ENCODE measurements at regions not wholly inside any gene's neighbourhood (a gene's known extent, or its start where the extent isn't known, plus 50 kb on each side); places are given as distances from the start of the nearest gene placed in this dataset.

DNA sequence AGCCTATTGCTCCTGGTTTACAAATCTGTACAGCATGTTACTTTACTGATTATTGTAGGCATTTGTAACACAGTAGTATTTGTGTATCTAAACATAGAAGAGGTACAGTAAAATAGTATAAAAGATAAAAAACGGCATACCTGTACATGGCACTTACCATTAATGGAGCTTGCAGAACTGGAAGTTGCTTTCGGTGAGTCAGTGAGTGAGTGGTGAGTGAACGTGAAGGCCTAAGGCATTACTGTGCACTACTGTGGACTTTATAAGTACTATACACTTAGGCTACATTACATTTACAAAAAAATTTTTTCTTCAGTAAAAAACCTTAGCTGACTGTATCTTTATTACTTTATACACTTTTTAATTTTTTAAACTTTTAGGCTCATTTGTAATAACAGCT is 90.9 kb downstream of the RAP2B start:
- no peak for FAIRE-seq
- Histone ChIP-seq H3K27ac (no peak overlapping the region), H3K4me1 (peaks cover 8% of the 10 kb centered on the region), H3K9me3 (no peaks in the 10 kb centered on the region), H3K4me3 (no peak overlapping the region), H3K4me2 (no peak overlapping the region)
- ChIA-PET POLR2A (no interaction called here), CTCF (no interaction called here)
- TF ChIP-seq, protein P1, sequence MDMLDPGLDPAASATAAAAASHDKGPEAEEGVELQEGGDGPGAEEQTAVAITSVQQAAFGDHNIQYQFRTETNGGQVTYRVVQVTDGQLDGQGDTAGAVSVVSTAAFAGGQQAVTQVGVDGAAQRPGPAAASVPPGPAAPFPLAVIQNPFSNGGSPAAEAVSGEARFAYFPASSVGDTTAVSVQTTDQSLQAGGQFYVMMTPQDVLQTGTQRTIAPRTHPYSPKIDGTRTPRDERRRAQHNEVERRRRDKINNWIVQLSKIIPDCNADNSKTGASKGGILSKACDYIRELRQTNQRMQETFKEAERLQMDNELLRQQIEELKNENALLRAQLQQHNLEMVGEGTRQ (IDR thresholded peaks at IDR 0.05) = no peak
- TF ChIP-seq GATA3 (IDR thresholded peaks at IDR 0.05; ENCODE audit: borderline replicate concordance) = no peak
- no peak for TF ChIP-seq ZNF302 (CRISPR knock-in tag; IDR thresholded peaks at IDR 0.05)
- TF ChIP-seq SMC3 (IDR thresholded peaks at IDR 0.05) = no peak
- no peak for TF ChIP-seq TP53 (CRISPR knock-in tag; IDR thresholded peaks at IDR 0.05)
- TF ChIP-seq HOXA7 (CRISPR knock-in tag; IDR thresholded peaks at IDR 0.05) = no peak
- no peak for TF ChIP-seq ZC3H11A (IDR thresholded peaks at IDR 0.05)
- TF ChIP-seq HOXB13 (CRISPR knock-in tag; IDR thresholded peaks at IDR 0.05; ENCODE audit: low read depth) = no peak
- TF ChIP-seq MYC (IDR thresholded peaks at IDR 0.05; ENCODE audit: borderline replicate concordance, low read length) = no peak
- TF ChIP-seq EP300 (IDR thresholded peaks at IDR 0.05) = no peak
- DNase-seq (ENCODE audit: low read depth in 1 of 2, low spot score in 1 of 2) = no peak
- ATAC-seq = no peak
- 77% methylated on average over 3 of the region's 3 CpGs for WGBS (ENCODE audit: missing lambda C conversion rate)

DNA sequence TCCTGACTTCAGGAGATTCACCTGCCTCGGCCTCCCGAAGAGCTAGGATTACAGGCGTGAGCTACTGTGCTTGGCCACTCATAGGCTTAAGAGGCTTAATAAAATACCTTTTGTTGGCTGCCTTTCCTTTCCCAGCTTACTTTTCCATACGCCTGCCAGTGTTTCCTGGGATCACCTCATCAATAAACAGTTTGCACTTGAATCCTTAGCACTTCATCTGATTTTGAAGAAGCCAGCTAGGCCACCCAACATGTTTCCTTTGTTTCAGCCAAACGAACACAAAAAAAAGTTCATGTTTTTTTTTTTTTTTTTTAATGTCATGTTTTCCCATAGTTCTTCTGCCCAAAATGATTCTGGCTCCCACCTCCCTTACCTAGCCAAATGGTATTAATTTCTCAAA is 92.3 kb downstream of the RAP2B start:
- H3K9me3 ChIP-seq = no peaks in the 10 kb centered on the region
- DNase-seq (ENCODE audit: low read depth in 1 of 2, low spot score in 1 of 2) (no peak), FAIRE-seq (no peak), ATAC-seq (no peak)
- WGBS (ENCODE audit: missing lambda C conversion rate) = 85% methylated on average over 5 of the region's 5 CpGs
- no peak overlapping the region for H3K27ac ChIP-seq
- no peak for TF ChIP-seq RFX5 (IDR thresholded peaks at IDR 0.05)
- no peak for TF ChIP-seq SREBF2 (IDR thresholded peaks at IDR 0.05)
- no peak for TF ChIP-seq BHLHE40 (IDR thresholded peaks at IDR 0.05; ENCODE audit: low read depth, low read length)
- no peak for TF ChIP-seq HOXA7 (CRISPR knock-in tag; IDR thresholded peaks at IDR 0.05)
- TF ChIP-seq, protein P2, sequence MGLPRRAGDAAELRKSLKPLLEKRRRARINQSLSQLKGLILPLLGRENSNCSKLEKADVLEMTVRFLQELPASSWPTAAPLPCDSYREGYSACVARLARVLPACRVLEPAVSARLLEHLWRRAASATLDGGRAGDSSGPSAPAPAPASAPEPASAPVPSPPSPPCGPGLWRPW (IDR thresholded peaks at IDR 0.05) = no peak
- TF ChIP-seq CHD2 (IDR thresholded peaks at IDR 0.05; ENCODE audit: low read length, partially characterized antibody) = no peak
- TF ChIP-seq SMC3 (IDR thresholded peaks at IDR 0.05) = no peak
- TF ChIP-seq NR3C1 (IDR thresholded peaks at IDR 0.05) = no peak
- no peak for TF ChIP-seq POLR2A (IDR thresholded peaks at IDR 0.05; ENCODE audit: low read length)
- TF ChIP-seq JUNB (IDR thresholded peaks at IDR 0.05) = no peak
- TF ChIP-seq ZSCAN20 (CRISPR knock-in tag; IDR thresholded peaks at IDR 0.05) = no peak
- TF ChIP-seq, protein P3, sequence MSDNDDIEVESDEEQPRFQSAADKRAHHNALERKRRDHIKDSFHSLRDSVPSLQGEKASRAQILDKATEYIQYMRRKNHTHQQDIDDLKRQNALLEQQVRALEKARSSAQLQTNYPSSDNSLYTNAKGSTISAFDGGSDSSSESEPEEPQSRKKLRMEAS (IDR thresholded peaks at IDR 0.05) = no peak
- TF ChIP-seq PHF8 (IDR thresholded peaks at IDR 0.05; ENCODE audit: borderline replicate concordance, low read depth) = no peak
- no peak overlapping the region for H3K4me2 ChIP-seq
- no peak overlapping the region for H3K4me3 ChIP-seq
- POLR2A ChIA-PET = no interaction called here
- peaks cover 12% of the 10 kb centered on the region for H3K4me1 ChIP-seq
- CTCF ChIA-PET = interaction anchor here (0.6 to 0.9 kb wide), 2 partner anchors 9 to 50 kb away, joined by 3 read pairs; no protein-coding TSS in a partner anchor

DNA sequence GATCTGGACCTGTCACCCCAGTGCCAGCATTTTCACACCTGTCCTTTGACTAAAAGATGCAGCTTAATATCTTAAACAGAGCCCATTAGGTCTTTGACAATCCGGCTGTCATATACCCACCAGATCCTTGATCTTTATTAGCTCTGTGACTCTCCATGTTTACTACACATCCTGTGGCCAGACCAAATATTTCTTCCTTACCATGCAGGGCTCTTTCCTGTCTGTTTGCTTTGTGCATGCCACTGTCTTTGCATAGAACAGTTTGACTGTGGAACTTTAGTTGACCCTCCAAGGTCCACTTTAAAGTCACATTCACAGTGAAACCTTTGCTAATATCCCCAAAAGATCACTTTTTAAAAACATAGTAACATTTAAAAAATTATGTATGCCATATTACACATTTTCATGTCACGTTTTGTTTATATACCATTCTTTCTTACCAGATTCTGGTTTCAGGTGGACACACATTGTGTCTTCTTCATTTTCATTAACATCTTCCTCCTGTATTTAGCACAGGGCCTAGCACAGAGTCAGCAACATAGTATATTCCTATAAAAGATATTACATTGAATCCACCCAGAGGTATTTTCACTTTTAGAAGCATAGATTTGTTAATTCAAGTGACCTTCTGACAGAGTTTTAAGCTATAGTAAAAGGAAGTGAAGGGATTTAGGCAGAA is 95.8 kb downstream of the RAP2B start:
- H3K4me2 ChIP-seq = 0 out of 3 replicates have a peak overlapping the region, but pooled peaks have one; percentile 28
- no peak for FAIRE-seq
- peak in 1 of 2 experiments; percentile 74; a peak in 3 of 6 replicates for ATAC-seq
- no peak overlapping the region for H3K4me3 ChIP-seq
- ChIA-PET POLR2A (interaction anchor here (0.6 kb wide), 1 partner anchor 127 kb away, joined by 3 read pairs; no protein-coding TSS in a partner anchor), CTCF (interaction anchor here (0.6 kb wide), 1 partner anchor 100 kb away, joined by 3 read pairs; no protein-coding TSS in a partner anchor)
- 22% methylated on average over 2 of the region's 2 CpGs for WGBS (ENCODE audit: missing lambda C conversion rate)
- no peak overlapping the region for H3K27ac ChIP-seq
- H3K4me1 ChIP-seq = peaks cover 16% of the 10 kb centered on the region
- peak in 1 of 2 experiments; percentile 9 for DNase-seq (ENCODE audit: low read depth in 1 of 2, low spot score in 1 of 2)
- TF ChIP-seq ZFP36 (IDR thresholded peaks at IDR 0.05; ENCODE audit: borderline replicate concordance, partially characterized antibody) = no peak
- no peak for TF ChIP-seq ESRRA (IDR thresholded peaks at IDR 0.05; ENCODE audit: borderline replicate concordance, low read length)
- TF ChIP-seq, protein P4, sequence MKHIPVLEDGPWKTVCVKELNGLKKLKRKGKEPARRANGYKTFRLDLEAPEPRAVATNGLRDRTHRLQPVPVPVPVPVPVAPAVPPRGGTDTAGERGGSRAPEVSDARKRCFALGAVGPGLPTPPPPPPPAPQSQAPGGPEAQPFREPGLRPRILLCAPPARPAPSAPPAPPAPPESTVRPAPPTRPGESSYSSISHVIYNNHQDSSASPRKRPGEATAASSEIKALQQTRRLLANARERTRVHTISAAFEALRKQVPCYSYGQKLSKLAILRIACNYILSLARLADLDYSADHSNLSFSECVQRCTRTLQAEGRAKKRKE (CRISPR knock-in tag; IDR thresholded peaks at IDR 0.05; ENCODE audit: low read depth) = no peak
- no peak for TF ChIP-seq MYC (IDR thresholded peaks at IDR 0.05; ENCODE audit: borderline replicate concordance, low read length)
- no peak for TF ChIP-seq SMC3 (IDR thresholded peaks at IDR 0.05)
- TF ChIP-seq CBX2 (IDR thresholded peaks at IDR 0.05; ENCODE audit: borderline replicate concordance, low read depth) = no peak
- no peak for TF ChIP-seq RFX5 (IDR thresholded peaks at IDR 0.05)
- no peak for TF ChIP-seq TFCP2L1 (CRISPR knock-in tag; IDR thresholded peaks at IDR 0.05)
- TF ChIP-seq ZC3H11A (IDR thresholded peaks at IDR 0.05) = no peak
- no peaks in the 10 kb centered on the region for H3K9me3 ChIP-seq

All from A549 (cell line).